ENCODE measurements at regions not wholly inside any gene's neighbourhood (a gene's known extent, or its start where the extent isn't known, plus 50 kb on each side); places are given as distances from the start of the nearest gene placed in this dataset.
"Not testable (repeated sequence)": the region's sequence is repeated elsewhere in the genome, so short reads cannot be mapped to it uniquely, and the experiment has no call there.

DNA sequence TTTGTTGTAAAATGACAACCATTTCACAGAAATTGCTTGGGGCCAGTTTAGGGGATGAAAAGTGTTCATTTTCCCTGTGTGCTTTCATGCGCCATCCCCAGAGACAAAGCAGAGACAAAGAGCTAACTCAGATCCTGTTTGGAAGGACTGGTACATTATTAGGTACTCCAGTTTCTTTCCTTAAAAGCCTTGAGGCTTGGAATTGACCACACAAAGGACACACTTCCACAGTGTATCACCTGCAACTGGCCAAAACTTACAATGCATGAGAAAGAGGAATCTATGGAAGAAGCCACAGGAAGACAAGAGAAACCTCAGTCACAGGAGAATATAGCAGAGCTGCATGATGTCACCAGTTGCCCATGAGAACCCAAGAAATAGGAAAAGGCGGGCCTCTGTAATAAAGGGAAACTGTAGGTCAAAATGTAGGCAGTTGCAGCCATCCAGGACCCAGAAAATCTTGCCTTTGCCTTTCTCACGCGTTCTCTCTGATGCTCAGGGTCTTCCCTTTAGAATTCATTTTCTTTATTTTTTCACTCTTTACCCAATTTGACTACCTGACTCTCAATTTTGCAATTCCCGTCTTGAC lies 339.0 kb downstream of the RMST start:
- DNase-seq: no peak

DNA sequence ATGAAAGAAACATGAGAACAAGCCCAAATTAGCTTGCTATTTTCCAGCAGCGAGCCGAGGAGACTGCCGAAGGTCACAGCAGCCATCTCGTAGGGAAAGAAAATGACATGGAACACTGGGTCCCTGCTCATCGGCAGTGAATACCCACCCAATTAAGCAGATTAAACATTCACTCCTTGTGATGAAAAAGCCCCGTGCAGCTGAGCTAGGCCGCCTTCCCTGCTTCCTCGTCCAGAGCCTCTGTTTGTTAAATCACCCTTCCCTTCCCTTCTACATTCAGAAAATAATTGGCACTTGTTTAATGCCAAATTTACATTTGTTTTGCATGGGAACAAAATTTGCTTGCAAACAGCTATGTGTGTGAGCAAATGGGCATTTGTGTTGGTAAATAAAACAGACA lies 342.5 kb downstream of the RMST start:
- DNase-seq: no peak

DNA sequence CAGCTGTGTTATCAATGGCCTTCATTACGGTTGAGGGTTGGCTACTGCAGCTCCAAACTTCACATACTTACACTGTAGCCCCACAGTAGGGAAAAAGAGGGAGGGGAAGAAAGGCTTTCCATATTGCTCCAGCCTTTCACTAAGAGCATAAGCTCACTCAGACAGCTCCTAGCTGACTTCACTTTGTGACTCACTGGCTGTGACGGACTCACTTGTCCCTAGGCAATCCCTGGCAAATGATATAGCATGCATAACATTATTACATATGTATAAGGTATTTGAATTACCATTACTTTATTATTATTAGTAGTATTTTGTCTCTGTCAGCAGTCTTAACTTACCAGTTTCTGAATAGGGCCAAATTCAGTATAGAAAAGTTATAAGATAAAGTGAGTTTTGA lies 350.7 kb downstream of the RMST start:
- DNase-seq: no peak

DNA sequence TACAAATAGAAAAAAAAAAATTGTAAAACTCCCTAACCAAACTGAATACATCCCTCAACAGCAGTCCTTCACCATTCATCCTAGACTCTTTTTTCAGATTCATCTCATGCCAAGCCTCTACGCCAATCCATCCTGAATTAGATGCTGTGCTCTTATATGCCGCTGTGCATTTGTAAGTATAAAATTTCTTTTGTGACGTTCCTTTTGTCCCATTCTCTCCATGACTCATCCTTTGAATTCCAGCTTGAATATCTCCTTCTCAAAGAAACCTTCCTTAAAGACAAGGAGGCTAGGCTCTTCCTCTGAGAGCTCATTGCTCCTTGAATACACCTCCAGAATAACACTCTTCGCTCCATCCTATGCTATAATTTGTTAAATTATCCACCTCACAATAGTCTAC lies 359.2 kb downstream of the RMST start:
- DNase-seq: no peak

DNA sequence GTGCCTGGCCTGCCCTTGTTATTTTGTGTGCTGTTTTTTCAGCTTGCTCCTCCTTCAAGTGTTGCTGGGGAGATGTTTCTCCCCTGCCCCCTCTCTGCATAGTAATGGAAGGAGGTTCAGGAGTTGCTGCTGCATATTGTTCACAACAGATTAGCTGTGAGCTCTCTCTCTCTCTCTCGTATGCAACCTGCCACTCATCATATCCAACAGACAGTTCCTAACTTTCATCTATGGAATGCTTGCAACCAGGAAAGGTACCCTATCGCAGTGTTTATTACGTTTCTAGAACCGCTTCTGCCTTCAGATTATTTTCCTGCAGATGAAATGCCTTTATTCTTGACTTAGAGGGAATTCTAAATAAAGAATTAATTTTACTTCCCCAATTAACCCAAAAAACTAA lies 372.9 kb downstream of the RMST start:
- DNase-seq: no peak

DNA sequence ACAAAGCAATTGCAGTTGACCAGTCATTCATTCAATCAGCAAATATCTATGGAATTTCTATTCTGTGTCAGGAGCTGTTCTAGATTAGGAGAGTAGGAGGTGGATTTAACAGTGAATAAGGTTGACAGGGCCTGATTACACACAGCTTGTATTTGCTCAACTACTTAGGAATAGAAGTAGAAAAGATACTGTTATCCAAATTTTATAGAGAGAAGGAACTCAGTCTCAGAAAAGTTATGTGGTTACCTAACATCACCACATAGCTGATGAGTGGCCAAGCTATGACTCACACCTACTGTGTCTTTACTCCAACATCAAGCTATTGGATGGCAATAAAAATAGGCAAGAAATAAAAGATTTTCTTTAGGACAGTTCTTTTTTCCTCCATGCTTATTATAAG lies 374.8 kb downstream of the RMST start:
- no peak for DNase-seq

DNA sequence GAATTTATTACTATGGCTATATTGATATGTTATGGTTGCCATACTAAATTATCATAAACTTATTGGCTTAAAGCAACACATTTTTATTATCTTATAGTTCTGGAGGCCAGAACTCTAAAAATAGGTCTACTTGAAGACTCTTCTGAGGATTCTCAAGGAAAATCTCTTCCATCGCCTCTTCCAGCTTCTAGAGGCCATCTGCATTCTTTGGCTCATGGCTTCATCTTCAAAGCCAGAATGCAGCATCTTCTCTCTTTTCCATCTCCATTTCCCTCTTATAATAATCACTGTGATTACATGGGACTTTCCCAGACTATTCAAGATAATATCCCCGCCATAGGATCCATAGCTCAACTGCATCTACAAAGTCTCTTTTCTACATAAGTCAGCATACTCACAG lies 385.4 kb downstream of the RMST start:
- DNase-seq: no peak

DNA sequence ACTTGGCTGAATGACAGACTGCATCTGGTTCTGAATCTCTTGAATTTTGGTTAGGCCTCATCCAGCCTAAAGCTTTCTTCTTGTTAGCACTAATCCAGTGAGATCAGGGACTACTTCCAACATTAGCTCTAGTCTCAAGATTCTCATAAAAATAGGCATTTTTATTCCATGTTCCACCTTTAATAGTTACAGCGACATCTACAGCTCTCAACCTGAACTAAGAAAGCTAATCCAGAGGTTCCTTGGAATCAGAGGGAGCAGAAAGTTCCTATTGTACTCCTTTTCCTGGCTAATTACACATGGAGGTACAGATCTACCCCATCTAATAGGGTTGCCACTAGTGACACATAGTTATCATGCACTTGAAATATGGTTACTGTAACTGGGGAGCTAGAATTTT lies 391.9 kb downstream of the RMST start:
- no peak for DNase-seq

DNA sequence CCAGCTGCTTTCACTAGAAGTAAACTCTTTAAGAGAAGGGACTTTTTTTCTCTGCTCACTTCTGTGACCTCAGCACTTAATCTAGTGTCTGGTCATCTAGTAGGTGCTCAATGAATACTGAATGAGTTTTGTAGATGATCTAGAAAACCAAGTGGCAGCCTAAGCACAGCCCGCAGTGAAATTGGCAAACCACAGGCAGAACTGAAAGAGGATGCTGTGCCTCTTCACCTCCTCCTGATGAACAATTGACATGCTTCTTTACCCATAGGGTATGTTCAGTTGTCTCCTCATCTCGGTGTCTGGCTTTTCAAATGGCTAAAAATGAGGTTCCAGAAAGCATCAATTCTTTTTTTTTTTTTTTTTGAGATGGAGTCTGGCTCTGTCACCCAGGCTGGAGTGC lies 399.5 kb downstream of the RMST start:
- no peak for DNase-seq

DNA sequence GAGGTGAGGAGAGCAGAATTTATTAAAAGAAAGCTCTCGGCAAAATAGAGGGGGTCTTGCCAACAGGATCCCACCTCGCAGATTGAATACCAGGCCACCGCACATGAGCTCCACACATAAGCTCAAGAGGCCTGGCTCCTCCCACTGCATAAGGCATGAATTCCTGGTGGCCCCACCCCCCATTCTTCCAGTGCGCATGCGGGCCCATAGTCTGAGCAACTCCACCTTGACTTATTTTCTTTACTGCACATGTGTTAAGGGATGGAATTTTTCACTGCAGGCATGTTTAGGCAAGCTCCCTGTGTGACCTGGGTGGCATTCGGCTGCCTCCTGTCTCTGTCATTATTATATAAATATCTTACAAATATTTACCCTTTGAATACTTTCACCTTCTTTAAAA lies 412.5 kb downstream of the RMST start:
- no peak for DNase-seq

DNA sequence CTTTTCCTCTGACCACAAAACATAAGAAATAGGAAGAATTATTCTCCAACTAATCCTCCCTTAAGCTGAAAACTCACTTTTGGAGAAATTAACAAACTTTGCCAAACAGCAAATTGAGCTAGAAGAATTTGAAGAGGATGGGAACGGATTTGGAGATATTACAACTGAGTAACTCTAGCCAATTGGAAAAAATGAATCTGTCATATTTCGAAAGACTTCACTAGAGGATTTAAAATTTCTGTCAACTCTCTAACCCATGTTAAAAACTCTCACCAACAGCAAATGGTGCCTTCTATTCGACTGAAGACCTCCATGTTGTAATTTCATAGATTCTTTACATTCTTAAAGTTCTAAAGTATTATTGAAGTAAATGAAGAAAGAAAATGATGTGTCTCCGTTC lies 414.2 kb downstream of the RMST start:
- no peak for DNase-seq

DNA sequence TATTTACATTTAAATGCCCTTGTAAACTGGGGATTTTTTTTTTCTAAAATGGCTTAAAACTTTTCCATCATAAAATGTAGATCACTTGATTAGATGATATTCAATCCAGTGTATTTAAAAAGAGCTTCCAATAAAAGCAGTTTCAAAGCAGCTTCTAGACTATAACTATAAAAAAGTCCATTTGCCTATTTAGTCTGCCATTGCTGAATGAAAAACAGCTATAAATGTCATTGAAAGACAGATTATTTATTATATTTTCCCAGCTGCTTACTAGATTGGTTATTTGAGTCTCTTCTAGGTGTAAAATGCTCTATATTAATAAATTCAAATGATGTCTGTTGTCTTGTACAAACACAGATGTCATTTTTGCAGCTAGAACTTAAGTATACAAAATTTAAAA lies 414.8 kb downstream of the RMST start:
- no peak for DNase-seq

DNA sequence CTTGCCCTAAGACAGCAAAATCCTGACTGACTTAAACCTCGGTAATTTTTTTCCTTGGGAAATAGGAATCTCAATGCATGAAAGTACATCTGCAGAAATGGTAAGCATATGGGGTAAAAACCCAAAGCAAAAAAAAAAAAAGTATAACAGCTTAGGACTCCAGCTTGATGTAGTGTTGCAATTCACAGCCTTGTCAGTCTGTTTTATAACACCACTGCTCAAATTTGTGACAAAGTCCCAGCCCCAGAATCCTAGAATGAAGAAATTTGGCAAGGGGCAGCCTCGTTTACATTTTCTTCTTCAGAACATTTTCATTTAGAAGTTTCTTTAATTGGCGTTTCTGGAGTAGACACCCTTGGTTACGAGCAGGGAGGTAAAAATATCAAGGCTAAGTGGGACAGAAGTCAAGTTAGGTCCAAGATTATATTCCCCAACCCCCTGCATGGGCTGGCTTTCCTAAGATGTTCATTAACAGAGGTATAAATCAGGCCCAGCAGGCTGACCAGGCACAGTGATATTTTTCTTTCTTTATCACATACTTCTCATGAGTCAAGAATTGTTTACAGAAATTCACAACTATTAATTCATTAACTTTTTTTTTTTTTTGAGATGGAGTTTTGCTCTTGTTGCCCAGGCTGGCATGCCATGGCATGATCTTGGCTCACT lies 424.0 kb downstream of the RMST start:
- DNase-seq: no peak

DNA sequence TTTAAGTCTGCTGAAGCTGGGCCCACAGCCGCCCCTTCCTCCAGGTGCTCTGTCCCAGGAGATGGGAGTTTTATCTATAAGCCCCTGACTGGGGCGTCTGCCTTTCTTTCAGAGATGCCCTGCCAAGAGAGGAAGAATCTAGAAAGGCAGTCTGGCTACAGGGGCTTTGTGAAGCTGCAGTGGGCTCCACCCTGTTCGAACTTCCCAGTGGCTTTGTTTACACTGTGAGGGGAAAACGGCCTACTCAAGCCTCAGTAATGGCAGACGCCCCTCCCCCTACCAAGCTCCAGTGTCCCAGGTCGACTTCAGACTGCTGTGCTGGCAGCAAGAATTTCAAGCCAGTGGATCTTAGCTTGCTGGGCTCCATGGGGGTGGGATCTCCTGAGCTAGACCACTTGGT lies 435.3 kb downstream of the RMST start:
- not testable (repeated sequence) for DNase-seq

DNA sequence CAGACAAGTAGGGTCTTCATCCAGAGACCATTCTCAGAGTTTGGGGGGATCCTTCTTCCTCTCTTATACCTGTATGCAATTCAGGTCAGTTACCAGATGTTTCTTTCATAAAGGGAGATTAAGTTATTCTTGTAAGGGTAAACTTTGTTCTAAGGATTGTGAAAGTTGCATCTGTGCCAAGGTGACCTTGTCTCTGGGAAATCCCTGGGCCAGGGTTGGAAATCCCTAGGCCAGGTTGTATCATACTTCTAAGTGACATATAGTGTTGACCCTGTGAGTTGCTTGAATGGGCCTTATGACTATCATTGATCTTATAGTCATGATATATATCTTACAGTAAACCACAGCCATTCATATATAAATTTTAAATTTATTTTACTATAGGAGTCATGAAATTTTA lies 436.9 kb downstream of the RMST start:
- DNase-seq: no peak

DNA sequence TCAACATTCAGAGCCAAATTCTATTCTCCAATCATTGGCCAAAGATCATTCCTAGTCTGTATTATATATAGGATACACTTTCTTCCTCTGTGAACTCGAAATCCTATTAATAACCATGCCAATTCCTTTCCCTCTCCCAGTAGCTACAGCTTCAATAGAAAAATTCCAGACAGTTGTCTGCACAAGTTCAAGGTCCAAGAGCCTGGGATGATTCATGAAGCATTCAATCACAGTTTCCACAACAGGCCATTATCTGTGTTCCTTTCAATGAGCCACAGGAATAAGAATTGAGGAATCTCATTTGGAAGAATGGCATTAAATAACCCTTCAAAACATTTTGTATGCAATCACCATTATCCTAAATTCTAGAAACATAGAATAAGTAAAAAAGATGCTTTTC lies 437.4 kb downstream of the RMST start:
- DNase-seq: no peak

DNA sequence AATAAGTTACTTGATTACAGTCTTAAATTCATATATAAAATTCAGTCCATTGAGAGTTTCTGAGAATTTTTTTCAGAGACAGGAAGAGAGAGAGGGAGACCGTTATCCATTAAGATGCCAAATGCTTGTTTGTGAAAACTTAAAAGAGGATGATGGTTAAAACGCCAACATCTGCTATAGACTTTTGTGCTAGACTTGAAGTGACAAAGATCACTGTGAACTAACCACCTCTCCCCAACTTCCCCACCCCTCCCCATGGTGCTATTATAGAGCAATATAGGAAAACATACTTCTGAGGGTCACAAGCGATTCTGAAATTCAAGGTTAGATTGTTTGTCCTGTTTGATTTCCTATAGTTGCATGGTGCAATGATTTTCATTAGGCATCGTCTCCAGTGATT lies 440.8 kb downstream of the RMST start:
- DNase-seq: no peak

DNA sequence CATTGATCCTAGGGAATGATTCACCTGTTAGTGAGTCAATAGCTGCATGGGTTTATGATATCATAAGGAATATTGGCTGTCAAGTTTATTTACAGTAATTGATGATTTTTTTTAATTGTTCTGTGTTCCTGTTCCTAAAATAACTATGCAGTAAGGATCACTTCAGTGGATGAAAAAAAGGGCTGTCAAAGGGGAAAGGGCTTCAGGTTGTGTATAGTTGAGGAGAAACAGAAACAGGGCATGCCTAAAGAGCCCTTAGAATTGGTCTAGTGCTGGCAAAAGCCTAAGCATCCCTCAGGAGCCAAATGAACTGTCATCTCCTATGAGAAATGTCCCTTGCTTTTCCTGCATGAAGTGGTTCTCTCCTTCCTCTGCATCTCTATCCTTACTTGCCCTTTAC lies 444.9 kb downstream of the RMST start:
- no peak for DNase-seq

DNA sequence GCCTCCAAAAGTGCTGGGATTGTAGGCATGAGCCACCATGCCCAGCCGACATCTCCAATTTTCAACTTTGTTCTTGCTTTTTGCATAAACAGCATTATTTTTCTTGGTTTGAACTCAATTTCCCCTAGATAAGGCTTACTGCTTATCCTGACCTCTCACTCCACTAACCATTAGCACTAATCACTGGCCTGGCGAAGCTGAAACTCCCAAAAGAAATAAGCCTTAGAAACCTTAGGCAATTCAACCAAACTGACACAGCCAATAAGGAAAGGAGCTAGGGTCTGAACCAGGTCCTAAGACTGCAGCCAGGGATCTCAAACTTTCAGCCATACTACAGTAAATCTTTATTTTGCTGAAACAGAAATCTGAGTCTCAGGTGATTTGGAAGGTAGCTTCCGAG lies 448.0 kb downstream of the RMST start:
- no peak for DNase-seq

DNA sequence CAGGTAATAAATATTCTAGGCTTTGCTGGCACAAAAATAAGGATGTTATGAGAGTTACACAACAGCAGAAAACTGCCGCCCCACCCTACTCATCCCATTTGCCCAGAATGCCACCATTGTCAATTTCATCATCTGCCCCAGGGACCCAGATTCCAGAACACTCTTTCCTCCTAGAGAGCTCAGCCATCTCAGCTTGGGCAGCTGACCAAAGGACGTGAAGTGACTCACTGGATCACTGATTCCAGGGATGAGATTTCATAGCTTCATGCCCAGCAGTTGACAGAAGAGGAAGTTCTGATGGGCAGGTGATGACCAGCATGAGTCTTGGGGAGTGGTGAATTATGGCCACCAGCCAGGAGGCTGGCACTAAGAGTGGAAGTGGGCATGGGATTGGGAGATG lies 450.3 kb downstream of the RMST start:
- DNase-seq: no peak

DNA sequence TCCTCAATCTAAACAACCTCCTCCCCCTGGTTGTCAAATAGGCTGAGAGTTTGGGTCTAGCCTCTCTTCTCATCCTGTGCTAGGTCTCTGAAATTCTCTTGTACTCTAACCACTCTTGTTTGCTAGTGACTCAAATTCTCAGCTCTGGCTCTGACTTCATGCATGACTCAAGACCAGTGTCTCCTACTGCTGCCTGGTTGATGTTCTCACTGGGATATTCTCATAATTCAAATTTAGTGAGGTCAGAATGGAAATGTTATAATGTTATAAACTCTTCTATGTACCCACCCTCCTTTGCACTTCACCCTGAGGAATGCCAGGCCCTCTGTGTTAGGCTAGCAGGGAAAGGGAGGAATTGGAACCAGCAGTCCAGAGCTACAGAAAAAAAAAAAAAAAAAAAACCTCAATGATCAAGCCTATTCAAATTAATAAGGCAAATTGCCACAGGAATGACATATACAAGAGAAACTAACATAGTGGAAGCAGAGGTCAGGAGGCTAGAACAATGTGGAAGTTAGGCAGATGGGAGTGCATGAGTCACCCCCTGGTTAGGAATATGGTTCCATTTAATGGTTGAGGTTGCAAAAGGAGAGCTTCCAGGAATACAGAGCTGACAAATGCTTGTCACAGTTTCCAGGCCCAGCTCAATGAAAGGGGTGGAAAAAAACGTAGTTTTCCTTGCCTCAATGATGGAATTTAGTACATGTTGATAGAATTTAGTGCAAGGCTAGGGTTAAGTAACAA lies 459.5 kb downstream of the RMST start:
- DNase-seq: no peak

DNA sequence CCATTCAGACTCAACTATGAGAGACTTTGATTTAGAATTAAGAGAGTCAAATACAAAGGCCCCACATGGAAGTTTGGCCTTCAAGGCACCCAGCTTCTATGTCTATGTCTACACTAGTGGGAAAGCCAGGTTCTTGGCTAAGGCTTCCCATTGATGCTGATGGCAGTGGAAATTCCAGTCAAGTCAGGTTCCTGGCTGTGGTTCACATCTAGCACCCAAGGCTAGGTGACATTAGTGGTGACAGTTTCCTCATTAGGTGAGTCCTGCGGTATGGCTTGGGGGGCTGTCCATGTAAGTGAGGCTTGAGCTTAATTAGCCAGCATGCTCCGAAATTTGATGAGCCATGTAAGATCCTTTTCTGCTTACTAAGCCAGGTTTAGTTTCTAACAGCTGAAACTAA lies 460.9 kb downstream of the RMST start:
- DNase-seq: no peak

DNA sequence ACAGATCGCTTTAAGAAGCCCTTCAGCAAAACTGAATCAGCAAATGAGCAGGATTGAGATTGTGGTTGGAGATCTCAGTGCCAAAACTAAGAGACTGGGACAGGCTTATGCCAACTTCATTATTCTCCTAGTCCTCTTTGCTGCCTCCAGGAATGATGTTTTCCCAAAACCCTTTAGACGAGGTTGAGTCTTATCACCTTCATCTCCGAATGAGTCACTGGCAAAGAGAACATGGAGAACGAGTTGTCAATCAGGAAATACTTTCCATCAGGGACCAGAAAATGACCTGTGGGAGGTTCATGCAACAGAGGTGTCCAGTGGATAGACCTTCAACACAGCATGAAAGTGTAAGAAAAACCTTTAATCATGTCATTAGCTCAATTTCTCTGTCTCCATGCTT lies 461.5 kb downstream of the RMST start:
- no peak for DNase-seq

DNA sequence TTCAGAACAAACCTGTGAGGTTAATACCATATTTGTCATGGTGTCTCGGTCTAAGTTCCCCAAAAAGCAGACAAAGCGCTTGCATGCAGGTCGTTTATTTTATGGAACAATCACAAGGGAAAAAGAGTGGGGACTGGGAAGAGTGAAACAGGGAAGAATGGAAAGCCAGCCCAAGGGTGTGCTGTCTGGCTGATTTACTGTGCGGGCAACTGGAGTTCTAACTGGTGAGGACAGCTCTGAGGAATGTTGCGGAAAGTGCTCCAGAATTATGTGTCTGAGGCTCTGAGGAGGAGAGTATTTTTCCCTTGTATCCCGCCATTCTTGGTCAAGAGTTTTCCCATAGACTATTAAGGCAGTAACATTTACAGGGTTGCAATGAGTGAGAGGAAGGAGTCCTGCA lies 465.4 kb downstream of the RMST start:
- DNase-seq: no peak

DNA sequence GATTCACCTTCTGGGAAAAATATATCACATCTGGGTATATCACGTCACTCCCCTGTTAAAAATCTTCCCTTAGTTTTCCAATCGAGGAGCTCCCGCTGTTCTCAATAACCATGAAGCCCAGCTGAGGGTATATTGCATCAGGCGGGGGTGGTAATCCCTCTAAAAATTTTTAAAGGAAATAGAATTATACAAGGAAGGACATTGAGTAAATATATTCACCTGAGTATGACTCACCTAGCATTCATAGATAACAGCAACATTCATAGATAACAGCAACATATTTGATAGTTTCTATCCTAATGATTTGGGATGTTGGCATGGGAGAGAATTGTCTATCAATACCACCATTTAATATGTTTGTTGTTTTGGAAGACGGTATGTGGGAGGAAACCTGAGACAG lies 473.6 kb downstream of the RMST start:
- DNase-seq: no peak
